ENCODE measurements at regions not wholly inside any gene's neighbourhood (a gene's known extent, or its start where the extent isn't known, plus 50 kb on each side); places are given as distances from the start of the nearest gene placed in this dataset.
"Not testable (repeated sequence)": the region's sequence is repeated elsewhere in the genome, so short reads cannot be mapped to it uniquely, and the experiment has no call there.

DNA sequence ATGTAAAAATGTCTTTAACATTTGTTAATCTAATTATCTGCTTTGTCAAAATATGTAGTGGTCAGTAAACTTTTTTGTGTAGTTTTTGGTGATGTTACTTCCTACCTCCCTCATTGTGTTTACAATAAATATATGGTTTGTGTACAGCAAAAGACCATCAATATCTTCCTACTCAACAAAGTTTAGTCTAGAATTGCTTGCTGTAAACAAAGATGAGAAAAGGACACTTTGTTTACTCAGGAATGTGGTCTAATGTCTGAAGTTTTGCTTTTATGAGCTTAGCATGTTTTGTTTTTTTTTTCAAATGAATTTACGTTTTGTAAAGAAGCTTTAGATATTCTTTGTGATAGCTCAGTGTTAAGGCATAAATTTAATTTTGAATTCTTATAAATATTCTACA, 563.5 kb upstream of the SPRY2 start:
- no peak overlapping the region for H3K4me3 ChIP-seq (ENCODE audit: low read length in 2 of 2)
- H3K27ac ChIP-seq (ENCODE audit: low read depth in 1 of 2, low read length in 1 of 2), result no peak overlapping the region
- H3K27me3 ChIP-seq (ENCODE audit: control insufficient read depth in 2 of 2, insufficient read depth in 1 of 2, low read length in 1 of 2), result no peaks in the 10 kb centered on the region
- 93% methylated on average over 1 of the region's 1 CpG for WGBS
- no peak for DNase-seq (ENCODE audit: low read depth in 6 of 9, low spot score in 9 of 9)
- no peaks in the 10 kb centered on the region for H3K36me3 ChIP-seq (ENCODE audit: control insufficient read depth in 2 of 2, insufficient read depth in 2 of 2, low read length in 1 of 2)
- H3K4me1 ChIP-seq (ENCODE audit: control insufficient read depth in 2 of 2, insufficient read depth in 2 of 2, low read length in 2 of 2), result no peaks in the 10 kb centered on the region
- no peaks in the 10 kb centered on the region for H3K9me3 ChIP-seq (ENCODE audit: control insufficient read depth in 2 of 2, insufficient read depth in 1 of 2, low read length in 1 of 2)

- Histone ChIP-seq H3K4me1 (ENCODE audit: control insufficient read depth in 2 of 2, insufficient read depth in 2 of 2, low read length in 2 of 2) (no peaks in the 10 kb centered on the region), H3K36me3 (ENCODE audit: control insufficient read depth in 2 of 2, insufficient read depth in 2 of 2, low read length in 1 of 2) (no peaks in the 10 kb centered on the region), H3K4me3 (ENCODE audit: low read length in 2 of 2) (no peak overlapping the region), H3K27me3 (ENCODE audit: control insufficient read depth in 2 of 2, insufficient read depth in 1 of 2, low read length in 1 of 2) (no peaks in the 10 kb centered on the region), H3K27ac (ENCODE audit: low read depth in 1 of 2, low read length in 1 of 2) (no peak overlapping the region), H3K9me3 (ENCODE audit: control insufficient read depth in 2 of 2, insufficient read depth in 1 of 2, low read length in 1 of 2) (no peaks in the 10 kb centered on the region)
- DNase-seq (ENCODE audit: low read depth in 6 of 9, low spot score in 9 of 9), result no peak
These were observed 563.0 kb upstream of the SPRY2 start for GRCh38 chr13:80903911-80904310.

DNA sequence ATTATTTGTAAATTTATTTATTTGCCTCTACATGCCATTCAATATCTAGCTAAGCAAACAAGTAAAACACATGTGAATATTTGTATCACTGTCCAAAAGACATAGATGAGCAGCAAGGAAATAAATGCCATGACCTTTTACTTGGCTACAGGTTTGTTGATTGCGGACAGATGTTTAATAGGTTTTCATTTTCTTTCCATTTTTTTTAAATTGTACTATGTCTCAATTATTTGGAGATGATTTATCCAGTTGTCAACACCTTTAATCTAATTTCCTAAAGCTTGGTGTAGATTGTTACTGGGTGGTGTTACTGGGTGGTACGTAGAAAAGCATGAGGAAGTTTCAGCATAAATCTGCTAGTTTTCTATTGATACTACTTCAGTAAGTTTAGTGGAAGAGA, 560.6 kb upstream of the SPRY2 start:
- H3K4me3 ChIP-seq (ENCODE audit: low read length in 2 of 2), result no peak overlapping the region
- H3K36me3 ChIP-seq (ENCODE audit: control insufficient read depth in 2 of 2, insufficient read depth in 2 of 2, low read length in 1 of 2), result no peaks in the 10 kb centered on the region
- no peaks in the 10 kb centered on the region for H3K27me3 ChIP-seq (ENCODE audit: control insufficient read depth in 2 of 2, insufficient read depth in 1 of 2, low read length in 1 of 2)
- no peaks in the 10 kb centered on the region for H3K4me1 ChIP-seq (ENCODE audit: control insufficient read depth in 2 of 2, insufficient read depth in 2 of 2, low read length in 2 of 2)
- no peak overlapping the region for H3K27ac ChIP-seq (ENCODE audit: low read depth in 1 of 2, low read length in 1 of 2)
- WGBS, result 95% methylated on average over 2 of the region's 2 CpGs
- DNase-seq (ENCODE audit: low read depth in 6 of 9, low spot score in 9 of 9), result no peak
- no peaks in the 10 kb centered on the region for H3K9me3 ChIP-seq (ENCODE audit: control insufficient read depth in 2 of 2, insufficient read depth in 1 of 2, low read length in 1 of 2)

- no peaks in the 10 kb centered on the region for H3K27me3 ChIP-seq (ENCODE audit: control insufficient read depth in 2 of 2, insufficient read depth in 1 of 2, low read length in 1 of 2)
These were observed 560.2 kb upstream of the SPRY2 start for GRCh38 chr13:80901111-80901510.

GRCh38 chr13:80900561-80900960, 559.6 kb upstream of the SPRY2 start:
- no peaks in the 10 kb centered on the region for H3K4me1 ChIP-seq (ENCODE audit: control insufficient read depth in 2 of 2, insufficient read depth in 2 of 2, low read length in 2 of 2)
- H3K4me3 ChIP-seq (ENCODE audit: low read length in 2 of 2), result no peak overlapping the region
- DNase-seq (ENCODE audit: low read depth in 6 of 9, low spot score in 9 of 9), result no peak
- H3K27ac ChIP-seq (ENCODE audit: low read depth in 1 of 2, low read length in 1 of 2), result no peak overlapping the region
- no peaks in the 10 kb centered on the region for H3K9me3 ChIP-seq (ENCODE audit: control insufficient read depth in 2 of 2, insufficient read depth in 1 of 2, low read length in 1 of 2)
- no peaks in the 10 kb centered on the region for H3K36me3 ChIP-seq (ENCODE audit: control insufficient read depth in 2 of 2, insufficient read depth in 2 of 2, low read length in 1 of 2)
- no peaks in the 10 kb centered on the region for H3K27me3 ChIP-seq (ENCODE audit: control insufficient read depth in 2 of 2, insufficient read depth in 1 of 2, low read length in 1 of 2)

More at GRCh38 chr13:80901111-80901510, 560.2 kb upstream of the SPRY2 start:
- Histone ChIP-seq H3K4me1 (ENCODE audit: control insufficient read depth in 2 of 2, insufficient read depth in 2 of 2, low read length in 2 of 2) (no peaks in the 10 kb centered on the region), H3K9me3 (ENCODE audit: control insufficient read depth in 2 of 2, insufficient read depth in 1 of 2, low read length in 1 of 2) (no peaks in the 10 kb centered on the region), H3K4me3 (ENCODE audit: low read length in 2 of 2) (no peak overlapping the region), H3K36me3 (ENCODE audit: control insufficient read depth in 2 of 2, insufficient read depth in 2 of 2, low read length in 1 of 2) (no peaks in the 10 kb centered on the region), H3K27ac (ENCODE audit: low read depth in 1 of 2, low read length in 1 of 2) (no peak overlapping the region)
- DNase-seq (ENCODE audit: low read depth in 6 of 9, low spot score in 9 of 9), result no peak
- 88% methylated on average over 6 of the region's 6 CpGs for WGBS

DNA sequence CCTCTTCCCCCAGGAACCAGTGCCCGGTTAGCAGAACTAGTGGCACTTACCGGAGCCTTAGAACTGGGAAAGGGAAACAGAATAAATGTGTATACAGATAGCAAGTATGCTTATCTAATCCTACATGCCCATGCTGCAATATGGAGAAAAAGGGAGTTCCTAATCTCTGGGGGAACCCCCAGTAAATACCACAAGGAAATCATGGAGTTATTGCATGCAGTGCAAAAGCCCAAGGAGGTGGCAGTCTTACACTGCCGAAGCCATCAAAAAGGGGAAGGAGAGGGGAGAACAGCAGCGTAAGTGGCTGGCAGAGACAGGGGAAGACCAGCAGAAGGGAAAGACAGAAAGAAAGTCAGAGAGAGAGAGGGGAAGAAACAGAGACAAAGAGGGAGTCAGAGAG, 556.7 kb upstream of the SPRY2 start:
- not testable (repeated sequence) for H3K36me3 ChIP-seq (ENCODE audit: control insufficient read depth in 2 of 2, insufficient read depth in 2 of 2, low read length in 1 of 2); DNase-seq (ENCODE audit: low read depth in 6 of 9, low spot score in 9 of 9); H3K9me3 ChIP-seq (ENCODE audit: control insufficient read depth in 2 of 2, insufficient read depth in 1 of 2, low read length in 1 of 2); H3K27ac ChIP-seq (ENCODE audit: low read depth in 1 of 2, low read length in 1 of 2); H3K4me1 ChIP-seq (ENCODE audit: control insufficient read depth in 2 of 2, insufficient read depth in 2 of 2, low read length in 2 of 2); H3K27me3 ChIP-seq (ENCODE audit: control insufficient read depth in 2 of 2, insufficient read depth in 1 of 2, low read length in 1 of 2); H3K4me3 ChIP-seq (ENCODE audit: low read length in 2 of 2)
- whole genome bisulfite sequencing, result 68% methylated on average over 4 of the region's 4 CpGs

GRCh38 chr13:80894917-80895316, 554.0 kb upstream of the SPRY2 start:
- no peak for DNase-seq (ENCODE audit: low read depth in 6 of 9, low spot score in 9 of 9)
- no peak overlapping the region for H3K27ac ChIP-seq (ENCODE audit: low read depth in 1 of 2, low read length in 1 of 2)
- H3K9me3 ChIP-seq (ENCODE audit: control insufficient read depth in 2 of 2, insufficient read depth in 1 of 2, low read length in 1 of 2), result no peaks in the 10 kb centered on the region
- H3K4me3 ChIP-seq (ENCODE audit: low read length in 2 of 2), result no peak overlapping the region
- no peaks in the 10 kb centered on the region for H3K27me3 ChIP-seq (ENCODE audit: control insufficient read depth in 2 of 2, insufficient read depth in 1 of 2, low read length in 1 of 2)
- WGBS, result 87% methylated on average over 1 of the region's 1 CpG
- no peaks in the 10 kb centered on the region for H3K4me1 ChIP-seq (ENCODE audit: control insufficient read depth in 2 of 2, insufficient read depth in 2 of 2, low read length in 2 of 2)
- no peaks in the 10 kb centered on the region for H3K36me3 ChIP-seq (ENCODE audit: control insufficient read depth in 2 of 2, insufficient read depth in 2 of 2, low read length in 1 of 2)

- 95% methylated on average over 1 of the region's 1 CpG for WGBS
- Histone ChIP-seq H3K36me3 (ENCODE audit: control insufficient read depth in 2 of 2, insufficient read depth in 2 of 2, low read length in 1 of 2) (no peaks in the 10 kb centered on the region), H3K4me3 (ENCODE audit: low read length in 2 of 2) (no peak overlapping the region), H3K9me3 (ENCODE audit: control insufficient read depth in 2 of 2, insufficient read depth in 1 of 2, low read length in 1 of 2) (no peaks in the 10 kb centered on the region), H3K27me3 (ENCODE audit: control insufficient read depth in 2 of 2, insufficient read depth in 1 of 2, low read length in 1 of 2) (no peaks in the 10 kb centered on the region), H3K27ac (ENCODE audit: low read depth in 1 of 2, low read length in 1 of 2) (no peak overlapping the region), H3K4me1 (ENCODE audit: control insufficient read depth in 2 of 2, insufficient read depth in 2 of 2, low read length in 2 of 2) (no peaks in the 10 kb centered on the region)
- DNase-seq (ENCODE audit: low read depth in 6 of 9, low spot score in 9 of 9), result no peak
These were observed 548.9 kb upstream of the SPRY2 start for GRCh38 chr13:80889829-80890228.

DNA sequence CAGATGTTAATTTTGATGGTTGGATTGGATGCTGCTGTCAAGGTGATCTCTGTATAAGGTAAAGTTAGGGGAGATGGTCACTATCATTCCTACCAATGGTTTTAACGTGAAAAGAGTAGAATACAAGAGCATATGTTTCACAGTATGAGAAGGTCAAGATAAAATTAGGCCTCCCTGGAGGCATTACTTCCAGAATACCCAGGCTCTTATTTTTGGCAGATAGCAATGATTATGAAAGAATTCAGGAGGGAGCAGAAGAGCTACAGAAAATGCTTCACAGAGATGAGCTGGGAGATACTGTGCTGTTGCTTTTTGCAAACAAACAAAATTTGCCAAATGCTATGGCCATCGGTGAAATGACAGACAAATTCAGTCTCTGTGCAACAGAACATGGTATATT, 547.5 kb upstream of the SPRY2 start:
- H3K4me3 ChIP-seq (ENCODE audit: low read length in 2 of 2), result no peak overlapping the region
- no peaks in the 10 kb centered on the region for H3K36me3 ChIP-seq (ENCODE audit: control insufficient read depth in 2 of 2, insufficient read depth in 2 of 2, low read length in 1 of 2)
- H3K9me3 ChIP-seq (ENCODE audit: control insufficient read depth in 2 of 2, insufficient read depth in 1 of 2, low read length in 1 of 2), result no peaks in the 10 kb centered on the region
- H3K4me1 ChIP-seq (ENCODE audit: control insufficient read depth in 2 of 2, insufficient read depth in 2 of 2, low read length in 2 of 2), result no peaks in the 10 kb centered on the region
- DNase-seq (ENCODE audit: low read depth in 6 of 9, low spot score in 9 of 9), result no peak
- no peaks in the 10 kb centered on the region for H3K27me3 ChIP-seq (ENCODE audit: control insufficient read depth in 2 of 2, insufficient read depth in 1 of 2, low read length in 1 of 2)
- H3K27ac ChIP-seq (ENCODE audit: low read depth in 1 of 2, low read length in 1 of 2), result no peak overlapping the region
- 96% methylated on average over 2 of the region's 2 CpGs for WGBS

DNA sequence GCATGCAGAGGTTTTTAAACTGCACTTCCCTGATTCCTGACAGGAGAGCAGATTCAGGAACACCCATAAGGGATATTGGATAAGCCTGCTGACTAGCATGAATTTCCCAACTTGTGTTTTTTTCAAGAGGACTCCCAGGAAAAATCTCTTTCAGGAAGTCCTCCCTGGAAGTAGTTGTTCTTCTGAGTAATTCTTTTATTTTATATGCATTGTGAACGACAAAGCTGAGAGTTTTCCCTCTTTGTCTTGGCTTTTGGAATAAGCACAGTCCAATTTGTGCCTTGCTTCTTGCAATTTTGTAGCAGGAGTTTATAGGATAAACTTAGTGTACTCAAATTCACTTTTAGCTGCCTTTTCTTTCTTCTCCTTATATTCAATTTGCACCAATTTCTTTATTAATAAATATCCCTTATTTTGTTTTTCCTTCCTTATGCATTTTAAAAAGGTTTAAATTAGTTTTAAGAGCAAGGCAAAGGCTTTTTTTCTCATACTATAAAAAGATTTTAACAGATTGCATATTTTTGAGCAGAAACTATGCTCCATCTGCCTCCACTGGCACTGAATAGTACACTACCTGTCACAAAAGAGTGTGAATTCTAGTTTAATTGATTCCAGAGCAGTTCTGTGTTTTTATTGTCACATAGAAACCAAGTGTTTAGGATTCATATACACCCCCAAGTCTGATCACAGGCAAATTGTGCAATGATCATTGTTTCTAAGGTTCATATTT, 543.3 kb upstream of the SPRY2 start:
- H3K4me3 ChIP-seq (ENCODE audit: low read length in 2 of 2), result no peak overlapping the region
- WGBS, result 93% methylated on average over 1 of the region's 1 CpG

More for the DNA sequence above, 543.3 kb upstream of the SPRY2 start:
- Histone ChIP-seq H3K27me3 (ENCODE audit: control insufficient read depth in 2 of 2, insufficient read depth in 1 of 2, low read length in 1 of 2) (no peaks in the 10 kb centered on the region), H3K27ac (ENCODE audit: low read depth in 1 of 2, low read length in 1 of 2) (no peak overlapping the region), H3K4me1 (ENCODE audit: control insufficient read depth in 2 of 2, insufficient read depth in 2 of 2, low read length in 2 of 2) (no peaks in the 10 kb centered on the region), H3K36me3 (ENCODE audit: control insufficient read depth in 2 of 2, insufficient read depth in 2 of 2, low read length in 1 of 2) (no peaks in the 10 kb centered on the region), H3K9me3 (ENCODE audit: control insufficient read depth in 2 of 2, insufficient read depth in 1 of 2, low read length in 1 of 2) (no peaks in the 10 kb centered on the region)
- no peak for DNase-seq (ENCODE audit: low read depth in 6 of 9, low spot score in 9 of 9)

All from thymus (tissue), 11 donors.